ENCODE measurements at regions not wholly inside any gene's neighbourhood (a gene's known extent, or its start where the extent isn't known, plus 50 kb on each side); places are given as distances from the start of the nearest gene placed in this dataset.
"Not testable (repeated sequence)": the region's sequence is repeated elsewhere in the genome, so short reads cannot be mapped to it uniquely, and the experiment has no call there.

DNA sequence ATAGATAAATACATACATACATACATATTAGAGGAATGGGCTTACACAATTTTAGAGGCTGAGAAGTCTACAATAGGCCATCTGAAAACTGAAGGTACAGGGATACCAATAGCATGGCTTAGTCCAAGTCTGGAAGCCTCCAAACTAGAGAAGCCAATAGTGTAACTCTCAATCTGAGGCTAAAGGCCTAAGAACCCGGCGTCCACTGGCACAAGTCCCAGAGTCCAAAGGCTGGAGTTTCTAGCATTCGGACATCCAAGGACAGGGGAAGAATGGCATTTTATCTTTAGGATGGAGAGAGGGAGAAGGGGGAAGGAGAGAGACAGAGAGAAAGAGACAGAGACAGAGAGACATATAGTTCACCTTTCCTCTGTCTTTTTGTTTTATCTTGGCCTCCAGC lies 63.7 kb upstream of the SYT4 start:
- TF ChIP-seq, protein P1, sequence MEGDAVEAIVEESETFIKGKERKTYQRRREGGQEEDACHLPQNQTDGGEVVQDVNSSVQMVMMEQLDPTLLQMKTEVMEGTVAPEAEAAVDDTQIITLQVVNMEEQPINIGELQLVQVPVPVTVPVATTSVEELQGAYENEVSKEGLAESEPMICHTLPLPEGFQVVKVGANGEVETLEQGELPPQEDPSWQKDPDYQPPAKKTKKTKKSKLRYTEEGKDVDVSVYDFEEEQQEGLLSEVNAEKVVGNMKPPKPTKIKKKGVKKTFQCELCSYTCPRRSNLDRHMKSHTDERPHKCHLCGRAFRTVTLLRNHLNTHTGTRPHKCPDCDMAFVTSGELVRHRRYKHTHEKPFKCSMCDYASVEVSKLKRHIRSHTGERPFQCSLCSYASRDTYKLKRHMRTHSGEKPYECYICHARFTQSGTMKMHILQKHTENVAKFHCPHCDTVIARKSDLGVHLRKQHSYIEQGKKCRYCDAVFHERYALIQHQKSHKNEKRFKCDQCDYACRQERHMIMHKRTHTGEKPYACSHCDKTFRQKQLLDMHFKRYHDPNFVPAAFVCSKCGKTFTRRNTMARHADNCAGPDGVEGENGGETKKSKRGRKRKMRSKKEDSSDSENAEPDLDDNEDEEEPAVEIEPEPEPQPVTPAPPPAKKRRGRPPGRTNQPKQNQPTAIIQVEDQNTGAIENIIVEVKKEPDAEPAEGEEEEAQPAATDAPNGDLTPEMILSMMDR (IDR thresholded peaks at IDR 0.05; ENCODE audit: low read depth, low read length), result no peak
- in situ Hi-C loops (cut with HindIII; ENCODE audit: low sequenced_read_pairs), result no loop called here
- no peak for DNase-seq (ENCODE audit: low read depth, low spot score)
- H3K4me3 ChIP-seq (ENCODE audit: low read depth, low read length), result no peak overlapping the region

GRCh38 chr18:43350176-43350575 lies 72.9 kb upstream of the SYT4 start:
- in situ Hi-C loops (cut with HindIII; ENCODE audit: low sequenced_read_pairs), result no loop called here
- H3K4me3 ChIP-seq (ENCODE audit: low read depth, low read length), result no peak overlapping the region
- DNase-seq (ENCODE audit: low read depth, low spot score), result no peak
- TF ChIP-seq, protein P1 (IDR thresholded peaks at IDR 0.05; ENCODE audit: low read depth, low read length), result no peak

DNA sequence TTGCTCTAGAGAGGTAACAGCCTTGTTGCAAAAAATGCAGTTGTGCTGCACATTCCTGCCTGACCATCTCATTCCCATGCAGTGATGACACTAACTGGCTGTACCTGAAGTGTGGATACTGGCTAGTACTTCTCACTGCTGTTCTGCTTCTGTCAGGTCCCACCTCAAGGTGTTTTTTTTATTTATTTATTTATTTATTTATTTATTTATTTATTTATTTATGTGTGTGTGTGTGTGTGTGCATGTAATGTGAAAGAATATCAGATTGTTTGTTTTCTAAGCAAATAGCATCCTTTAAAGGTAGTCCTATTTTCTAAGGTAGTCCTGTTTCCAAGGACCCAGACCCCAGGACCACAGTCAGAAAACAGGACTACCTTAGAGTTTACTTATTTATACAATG lies 87.2 kb upstream of the SYT4 start:
- no peak overlapping the region for H3K4me3 ChIP-seq (ENCODE audit: low read depth, low read length)
- in situ Hi-C loops (cut with HindIII; ENCODE audit: low sequenced_read_pairs), result no loop called here
- TF ChIP-seq, protein P1 (IDR thresholded peaks at IDR 0.05; ENCODE audit: low read depth, low read length), result no peak
- no peak for DNase-seq (ENCODE audit: low read depth, low spot score)

DNA sequence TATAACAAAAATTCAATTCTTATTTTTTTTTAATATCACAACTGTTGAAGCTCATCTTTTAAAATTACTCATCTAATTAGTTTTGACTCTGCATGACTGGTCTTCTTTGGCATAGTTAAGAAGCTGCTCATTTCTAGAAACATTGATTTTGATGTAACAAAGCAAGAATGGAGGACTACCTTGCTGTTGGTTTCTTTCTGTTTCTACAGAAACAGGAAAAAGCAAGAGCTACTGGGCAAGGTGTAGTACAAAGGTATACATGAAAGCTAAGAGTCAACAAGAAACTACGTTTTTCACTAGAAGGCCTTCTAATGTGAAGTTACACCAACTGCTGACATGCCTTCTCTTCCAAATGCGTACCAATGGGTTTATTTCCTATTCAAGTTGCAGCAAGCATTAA lies 90.6 kb upstream of the SYT4 start:
- no peak overlapping the region for H3K4me3 ChIP-seq (ENCODE audit: low read depth, low read length)
- TF ChIP-seq, protein P1 (IDR thresholded peaks at IDR 0.05; ENCODE audit: low read depth, low read length), result no peak

GRCh38 chr18:43369311-43369710 lies 92.0 kb upstream of the SYT4 start:
- in situ Hi-C loops (cut with HindIII; ENCODE audit: low sequenced_read_pairs); H3K4me3 ChIP-seq (ENCODE audit: low read depth, low read length); DNase-seq (ENCODE audit: low read depth, low spot score): not testable (repeated sequence)

More for the DNA sequence above, 90.6 kb upstream of the SYT4 start:
- no peak for DNase-seq (ENCODE audit: low read depth, low spot score)
- in situ Hi-C loops (cut with HindIII; ENCODE audit: low sequenced_read_pairs), result no loop called here

- DNase-seq (ENCODE audit: low read depth, low spot score), result no peak
- no peak overlapping the region for H3K4me3 ChIP-seq (ENCODE audit: low read depth, low read length)
- TF ChIP-seq, protein P1 (IDR thresholded peaks at IDR 0.05; ENCODE audit: low read depth, low read length), result no peak
- in situ Hi-C loops (cut with HindIII; ENCODE audit: low sequenced_read_pairs), result no loop called here
Observed at GRCh38 chr18:43372773-43373172, 95.5 kb upstream of the SYT4 start.

DNA sequence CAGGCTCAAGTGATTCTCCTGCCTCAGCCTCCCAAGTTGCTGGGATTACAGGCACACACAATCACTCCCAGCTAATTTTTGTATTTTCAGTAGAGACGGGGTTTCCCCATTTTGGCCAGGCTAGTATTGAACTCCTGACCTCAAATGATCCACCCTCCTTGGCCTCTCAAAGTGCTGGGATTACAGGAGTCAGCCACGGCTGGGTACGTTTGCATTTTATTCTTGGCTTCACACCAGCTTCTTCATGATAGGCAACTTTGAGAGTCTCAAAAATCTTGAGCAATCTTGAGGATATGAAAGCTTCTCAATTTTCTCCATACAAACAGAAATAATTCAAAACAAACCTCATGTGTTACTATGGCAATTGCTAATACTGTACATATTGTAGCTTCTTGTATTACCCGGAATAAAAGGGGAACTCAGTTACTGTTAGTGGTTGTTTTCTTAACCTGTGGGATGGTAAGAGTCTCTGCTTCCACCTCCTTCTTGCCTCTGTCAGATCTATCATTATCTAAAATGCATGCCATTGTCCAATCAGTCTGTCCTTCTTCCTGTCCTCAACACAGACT lies 102.9 kb upstream of the SYT4 start:
- DNase-seq (ENCODE audit: low read depth, low spot score), result no peak
- in situ Hi-C loops (cut with HindIII; ENCODE audit: low sequenced_read_pairs), result no loop called here
- H3K4me3 ChIP-seq (ENCODE audit: low read depth, low read length), result no peak overlapping the region
- TF ChIP-seq, protein P1 (IDR thresholded peaks at IDR 0.05; ENCODE audit: low read depth, low read length), result no peak

Data from astrocyte of the spinal cord (primary cell).